Osteoblast (primary cell): ENCODE measurements at regions not wholly inside any gene's neighbourhood (a gene's known extent, or its start where the extent isn't known, plus 50 kb on each side); places are given as distances from the start of the nearest gene placed in this dataset.

Experiments used
- DNase-seq: peaks from one replicate; pipeline ENCODE4 v3.0.0; 2011; ENCODE audit warnings: low spot score, mixed read lengths; ENCODE audit not compliant: insufficient read length; ENCODE audit errors: missing footprints
- H2AFZ ChIP-seq: 2 replicates; pipeline ENCODE4 v1.6.0; 2011; ENCODE audit warnings: mild to moderate bottlenecking, low read length
- H3K27ac ChIP-seq: 2 replicates; pipeline ENCODE4 v1.5.1; 2011; ENCODE audit warnings: mild to moderate bottlenecking, low read depth, low read length, moderate library complexity
- H3K27me3 ChIP-seq: 2 replicates; pipeline ENCODE4 v1.6.0; 2012; ENCODE audit warnings: mild to moderate bottlenecking, control low read depth, inconsistent platforms, low read length, moderate library complexity; ENCODE audit not compliant: insufficient read depth
- H3K36me3 ChIP-seq: 2 replicates; pipeline ENCODE4 v1.5.1; 2011; ENCODE audit warnings: mild to moderate bottlenecking, low read length, control low read depth, moderate library complexity; ENCODE audit not compliant: insufficient read depth
- H3K4me1 ChIP-seq: 2 replicates; pipeline ENCODE4 v1.5.1; 2011; ENCODE audit warnings: mild to moderate bottlenecking, low read length, control low read depth, moderate library complexity; ENCODE audit not compliant: insufficient read depth
- H3K4me2 ChIP-seq: 2 replicates; pipeline ENCODE4 v1.6.0; 2011; ENCODE audit warnings: mild to moderate bottlenecking, low read length; ENCODE audit not compliant: insufficient read depth
- H3K4me3 ChIP-seq: fragments of 200-600 bp; sonication (generic); 3 replicates; pipeline ENCODE4 v1.5.1; 2012; ENCODE audit warnings: mild to moderate bottlenecking, low read length, inconsistent platforms; ENCODE audit not compliant: insufficient read depth
- H3K79me2 ChIP-seq: 2 replicates; pipeline ENCODE4 v1.6.0; 2012; ENCODE audit warnings: mild to moderate bottlenecking, low read length, control low read depth, inconsistent platforms; ENCODE audit not compliant: insufficient read depth
- H3K9me3 ChIP-seq: 2 replicates; pipeline ENCODE4 v1.5.1; 2011; ENCODE audit warnings: low read depth, low read length, control low read depth
- H4K20me1 ChIP-seq: 2 replicates; pipeline ENCODE4 v1.6.0; 2012; ENCODE audit warnings: mild to moderate bottlenecking, low read length, control low read depth; ENCODE audit not compliant: insufficient read depth
- TF ChIP-seq, protein P1 (sequence below): IDR thresholded peaks from 2 replicates; pipeline ENCODE4 v1.5.1; 2011; ENCODE audit warnings: mild to moderate bottlenecking, low read depth, low read length, moderate library complexity; ENCODE audit errors: extremely low read depth

DNA sequence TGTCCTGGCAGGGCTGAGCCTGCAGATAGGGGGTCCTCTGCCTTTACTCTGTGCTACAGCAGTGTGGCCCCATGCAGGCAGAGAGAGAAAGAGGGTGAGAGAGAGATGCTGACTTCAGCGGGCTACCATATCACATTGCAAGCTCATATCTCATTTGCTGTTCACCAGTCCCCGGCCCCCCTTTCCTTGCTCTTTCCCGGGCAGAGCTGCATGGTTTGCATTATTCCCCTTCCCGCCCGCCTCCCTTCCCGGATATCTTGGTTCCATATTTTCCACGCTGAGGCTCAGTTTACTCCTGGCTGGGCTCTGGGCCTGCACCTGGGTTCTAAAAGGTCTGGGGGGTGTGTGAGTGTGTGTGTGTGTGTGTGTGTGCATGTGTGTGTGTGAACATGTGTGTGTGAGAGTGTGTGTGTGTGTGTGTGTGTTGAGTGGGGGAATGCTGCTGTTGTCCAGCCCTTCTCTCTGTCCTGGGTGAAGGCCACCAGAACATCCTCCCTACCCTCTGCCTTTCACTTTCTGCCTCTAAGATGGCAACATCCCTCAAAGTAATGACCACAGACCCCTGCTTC is 63.5 kb downstream of the PJA1 start:
- Histone ChIP-seq H3K27ac (no peak overlapping the region), H4K20me1 (no peaks in the 10 kb centered on the region), H2AFZ (no peak overlapping the region), H3K79me2 (no peaks in the 10 kb centered on the region), H3K4me3 (no peak overlapping the region), H3K36me3 (no peaks in the 10 kb centered on the region), H3K4me1 (no peaks in the 10 kb centered on the region), H3K4me2 (no peak overlapping the region), H3K27me3 (peaks cover 31% of the 10 kb centered on the region), H3K9me3 (no peaks in the 10 kb centered on the region)
- TF ChIP-seq, protein P1, sequence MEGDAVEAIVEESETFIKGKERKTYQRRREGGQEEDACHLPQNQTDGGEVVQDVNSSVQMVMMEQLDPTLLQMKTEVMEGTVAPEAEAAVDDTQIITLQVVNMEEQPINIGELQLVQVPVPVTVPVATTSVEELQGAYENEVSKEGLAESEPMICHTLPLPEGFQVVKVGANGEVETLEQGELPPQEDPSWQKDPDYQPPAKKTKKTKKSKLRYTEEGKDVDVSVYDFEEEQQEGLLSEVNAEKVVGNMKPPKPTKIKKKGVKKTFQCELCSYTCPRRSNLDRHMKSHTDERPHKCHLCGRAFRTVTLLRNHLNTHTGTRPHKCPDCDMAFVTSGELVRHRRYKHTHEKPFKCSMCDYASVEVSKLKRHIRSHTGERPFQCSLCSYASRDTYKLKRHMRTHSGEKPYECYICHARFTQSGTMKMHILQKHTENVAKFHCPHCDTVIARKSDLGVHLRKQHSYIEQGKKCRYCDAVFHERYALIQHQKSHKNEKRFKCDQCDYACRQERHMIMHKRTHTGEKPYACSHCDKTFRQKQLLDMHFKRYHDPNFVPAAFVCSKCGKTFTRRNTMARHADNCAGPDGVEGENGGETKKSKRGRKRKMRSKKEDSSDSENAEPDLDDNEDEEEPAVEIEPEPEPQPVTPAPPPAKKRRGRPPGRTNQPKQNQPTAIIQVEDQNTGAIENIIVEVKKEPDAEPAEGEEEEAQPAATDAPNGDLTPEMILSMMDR, result no peak
- peak; percentile 11 for DNase-seq

DNA sequence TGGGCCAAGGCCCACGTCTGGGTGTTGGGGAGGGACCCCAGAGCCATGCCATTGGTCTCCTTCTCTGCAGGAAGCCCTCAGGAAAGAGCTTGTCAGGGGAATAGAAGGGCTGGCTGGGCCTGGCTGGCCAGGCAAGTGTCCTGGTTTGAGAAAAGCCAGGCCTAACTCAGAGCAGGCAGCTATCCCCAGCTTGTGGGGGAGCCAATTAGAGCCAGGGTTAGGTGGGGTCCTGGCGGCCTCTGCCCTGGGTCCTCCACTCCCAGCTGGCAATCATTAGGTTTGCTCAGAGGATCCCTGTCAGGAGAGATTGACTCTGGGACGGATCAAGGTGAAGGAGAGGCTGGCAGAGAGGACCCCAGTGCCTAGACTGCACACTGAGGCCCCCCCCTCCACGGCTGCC is 64.8 kb downstream of the PJA1 start:
- H4K20me1 ChIP-seq, result no peaks in the 10 kb centered on the region
- no peaks in the 10 kb centered on the region for H3K36me3 ChIP-seq
- H3K9me3 ChIP-seq, result no peaks in the 10 kb centered on the region
- no peak overlapping the region for H2AFZ ChIP-seq
- H3K4me3 ChIP-seq, result no peak overlapping the region
- no peaks in the 10 kb centered on the region for H3K79me2 ChIP-seq
- H3K4me1 ChIP-seq, result no peaks in the 10 kb centered on the region
- peaks cover 34% of the 10 kb centered on the region for H3K27me3 ChIP-seq
- TF ChIP-seq, protein P1, result no peak
- no peak overlapping the region for H3K27ac ChIP-seq
- H3K4me2 ChIP-seq, result no peak overlapping the region
- DNase-seq, result peak; percentile 49

DNA sequence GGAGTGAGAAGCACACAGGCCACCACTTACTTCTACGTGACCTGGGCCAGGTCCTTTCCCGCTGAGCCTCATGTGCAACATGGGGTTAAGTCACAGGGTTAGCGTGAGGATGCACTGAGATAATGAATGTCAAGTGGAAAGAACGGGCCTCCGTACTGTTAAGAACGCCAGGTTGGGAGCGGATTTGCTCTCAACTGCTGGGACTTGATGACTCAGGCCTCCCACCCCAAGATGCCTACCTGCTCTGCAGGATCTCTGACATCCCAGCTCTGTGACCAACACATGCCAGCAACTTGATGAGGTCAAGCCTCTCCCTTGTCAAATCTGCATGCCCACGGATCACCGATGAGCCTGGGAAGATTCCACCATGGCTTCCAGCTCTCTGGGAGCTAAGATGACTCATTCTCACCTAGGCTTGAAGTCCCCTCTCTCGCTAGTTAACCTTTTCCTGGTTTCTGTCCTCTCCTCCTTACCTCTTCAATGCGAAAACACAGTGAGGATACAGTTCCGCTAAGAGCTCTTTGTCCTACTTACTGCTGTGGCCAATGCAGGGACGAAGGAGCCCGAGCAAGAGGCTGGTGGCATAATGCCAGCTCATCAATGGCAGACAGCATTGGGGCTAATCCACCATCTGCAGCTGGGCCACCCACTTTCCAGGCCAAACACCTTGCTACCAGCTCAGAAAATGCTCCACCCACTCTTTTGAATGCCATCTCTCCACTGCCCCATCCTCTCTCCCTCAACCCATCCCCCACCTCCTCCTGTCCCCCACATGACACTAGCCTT is 67.6 kb downstream of the PJA1 start:
- H2AFZ ChIP-seq, result no peak overlapping the region
- H3K4me1 ChIP-seq, result no peaks in the 10 kb centered on the region
- H3K9me3 ChIP-seq, result no peaks in the 10 kb centered on the region
- no peak overlapping the region for H3K4me2 ChIP-seq
- peak; percentile 53 for DNase-seq
- H3K27ac ChIP-seq, result no peak overlapping the region
- no peaks in the 10 kb centered on the region for H3K79me2 ChIP-seq
- H3K36me3 ChIP-seq, result no peaks in the 10 kb centered on the region
- H3K27me3 ChIP-seq, result peaks cover 31% of the 10 kb centered on the region
- H3K4me3 ChIP-seq, result no peak overlapping the region
- TF ChIP-seq, protein P1, result no peak
- H4K20me1 ChIP-seq, result no peaks in the 10 kb centered on the region

DNA sequence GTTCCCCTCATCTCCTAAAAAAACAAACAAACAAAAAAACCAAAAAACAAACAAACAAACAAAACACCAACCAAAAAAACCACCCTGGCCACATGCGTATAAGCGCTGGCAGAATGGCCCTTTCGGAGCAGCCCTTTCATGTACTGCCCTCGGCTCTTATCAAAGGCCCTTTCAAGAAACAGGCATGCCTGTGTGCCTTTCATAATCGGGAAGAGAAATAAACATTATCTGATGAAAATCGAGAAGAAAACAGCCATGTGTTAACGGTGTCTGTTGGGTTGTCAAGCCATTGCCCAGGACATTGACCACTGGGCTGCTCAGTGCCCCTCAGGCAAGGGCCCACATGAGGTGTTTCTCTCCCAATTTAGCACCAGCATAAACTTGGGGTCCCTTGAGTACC is 68.3 kb downstream of the PJA1 start:
- TF ChIP-seq, protein P1, result no peak
- no peak overlapping the region for H2AFZ ChIP-seq
- H3K36me3 ChIP-seq, result no peaks in the 10 kb centered on the region
- H3K4me3 ChIP-seq, result no peak overlapping the region
- DNase-seq, result no peak
- H3K4me1 ChIP-seq, result no peaks in the 10 kb centered on the region
- no peaks in the 10 kb centered on the region for H3K79me2 ChIP-seq
- no peak overlapping the region for H3K27ac ChIP-seq
- no peaks in the 10 kb centered on the region for H3K9me3 ChIP-seq
- H4K20me1 ChIP-seq, result no peaks in the 10 kb centered on the region
- no peak overlapping the region for H3K4me2 ChIP-seq
- peaks cover 32% of the 10 kb centered on the region for H3K27me3 ChIP-seq
